ENCODE measurements at regions not wholly inside any gene's neighbourhood (a gene's known extent, or its start where the extent isn't known, plus 50 kb on each side); places are given as distances from the start of the nearest gene placed in this dataset.

DNA sequence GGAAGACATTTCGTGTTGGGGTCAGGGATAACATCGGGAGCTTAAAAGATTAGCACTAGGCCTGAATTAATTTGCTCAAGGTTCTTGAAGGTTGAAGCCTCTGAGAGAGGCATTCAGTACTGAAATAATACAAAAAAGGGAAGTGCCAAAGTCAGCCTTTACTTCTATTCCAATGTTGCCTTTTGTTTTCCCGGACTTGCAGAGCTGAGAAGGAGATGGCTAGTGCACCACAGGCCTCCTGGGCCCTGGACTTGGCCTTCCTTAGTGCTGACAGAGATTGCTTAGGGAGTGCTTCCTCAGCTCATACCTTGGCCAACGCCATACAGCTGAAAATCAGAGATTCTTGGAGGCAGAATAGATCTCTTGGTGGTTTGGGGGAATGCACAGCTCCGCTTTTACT is 333.6 kb upstream of the TBL1XR1 start:
- DNase-seq (ENCODE audit: low read depth, low spot score): no peak

DNA sequence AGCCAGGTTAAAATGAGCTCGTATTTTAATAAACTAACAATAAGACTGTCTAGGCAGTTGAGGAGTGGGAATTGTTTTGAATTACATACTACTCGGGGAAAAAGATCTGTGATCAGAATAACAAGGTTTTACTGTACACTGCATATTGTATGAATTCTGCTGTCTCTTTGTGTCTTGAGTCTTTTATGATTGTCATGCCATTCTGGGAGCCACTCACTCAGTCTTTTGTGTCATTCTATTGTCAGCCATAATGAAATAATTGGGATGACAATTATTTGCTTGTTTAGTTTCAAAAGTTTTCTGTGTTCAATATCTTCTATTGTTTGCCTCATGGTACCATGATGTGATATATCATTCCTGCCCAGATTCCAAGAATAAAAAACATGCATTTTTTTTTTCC is 339.6 kb upstream of the TBL1XR1 start:
- no peak for DNase-seq (ENCODE audit: low read depth, low spot score)

- no peak for DNase-seq (ENCODE audit: low read depth, low spot score)
Observed at GRCh38 chr3:177537612-177538011, 340.3 kb upstream of the TBL1XR1 start.

DNA sequence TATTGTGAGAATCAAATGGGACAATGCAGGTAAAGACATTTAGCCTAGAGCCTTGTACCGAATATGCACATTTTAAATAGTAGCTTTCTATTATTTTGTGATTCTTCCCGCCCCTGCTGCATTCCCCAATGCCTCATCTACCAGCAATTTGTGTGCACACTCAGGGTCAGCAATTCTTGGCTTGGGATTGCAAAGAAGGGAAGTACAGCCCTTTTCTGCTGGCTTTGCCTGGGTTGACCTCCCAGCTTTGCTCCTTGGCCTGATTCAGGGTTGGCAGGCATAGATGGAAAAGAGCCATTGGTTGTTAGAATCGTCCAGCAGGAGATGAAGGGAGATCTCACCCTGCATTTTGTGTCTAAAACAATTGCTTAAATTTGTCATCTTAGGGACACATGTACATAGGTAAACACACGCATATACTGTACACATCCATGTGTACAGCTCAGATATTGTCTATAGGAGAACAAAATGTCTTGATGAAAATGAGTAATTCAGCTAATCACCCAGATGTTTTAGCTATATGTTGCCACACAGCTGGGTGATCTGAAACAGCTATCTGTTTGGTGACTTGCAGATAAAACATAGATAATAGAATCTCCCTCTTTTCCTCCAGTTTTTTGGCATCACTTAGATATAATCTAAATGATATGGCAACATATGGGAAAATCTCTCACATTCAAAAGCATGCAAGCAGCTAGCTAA is 340.9 kb upstream of the TBL1XR1 start:
- no peak for DNase-seq (ENCODE audit: low read depth, low spot score)

DNA sequence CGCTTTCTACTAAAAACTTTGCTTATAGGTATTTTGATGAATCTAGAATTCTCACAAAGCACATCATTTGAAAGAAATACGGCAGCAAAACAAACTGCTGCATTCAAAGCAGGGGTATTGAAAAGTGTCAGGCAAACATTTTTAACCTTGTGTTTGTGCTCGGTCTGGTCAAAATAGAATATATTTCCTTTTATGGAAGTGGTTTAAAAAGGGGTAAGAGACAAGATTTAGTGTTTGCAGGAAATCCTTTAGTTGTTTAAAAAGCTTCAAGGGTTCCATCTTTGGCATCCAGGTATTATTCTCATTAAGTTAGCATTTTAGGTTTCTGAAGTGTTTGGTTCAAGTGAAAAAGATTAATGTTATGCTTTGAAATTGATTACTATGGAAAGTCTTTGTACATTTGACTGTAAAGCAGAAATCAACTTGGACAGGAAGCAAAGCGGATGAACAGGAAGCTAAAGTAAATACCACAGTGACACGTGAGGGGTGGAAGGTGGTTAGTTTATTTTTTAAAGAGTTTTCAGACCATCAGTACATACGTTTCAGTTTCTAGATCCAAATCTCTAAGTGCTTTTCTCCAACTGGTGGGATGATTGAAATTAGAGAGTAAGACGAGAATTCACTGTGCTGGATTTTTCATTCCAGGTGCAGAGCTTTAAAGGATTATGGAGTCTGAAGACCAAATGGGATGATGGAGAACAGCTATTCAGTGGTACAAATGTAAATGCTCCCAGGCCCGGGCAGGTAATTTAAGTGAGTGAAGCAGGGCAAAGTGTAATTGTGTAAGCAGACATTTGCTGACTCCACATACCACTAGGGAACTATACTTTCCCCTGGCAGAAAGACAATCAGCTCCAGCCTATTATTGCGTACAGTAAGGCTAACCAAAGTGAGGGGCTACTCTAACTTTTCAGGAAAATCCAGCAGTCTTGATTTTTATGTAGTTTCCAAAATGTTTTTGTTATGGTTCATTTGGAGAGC is 341.8 kb upstream of the TBL1XR1 start:
- DNase-seq (ENCODE audit: low read depth, low spot score): peak; percentile 10

DNA sequence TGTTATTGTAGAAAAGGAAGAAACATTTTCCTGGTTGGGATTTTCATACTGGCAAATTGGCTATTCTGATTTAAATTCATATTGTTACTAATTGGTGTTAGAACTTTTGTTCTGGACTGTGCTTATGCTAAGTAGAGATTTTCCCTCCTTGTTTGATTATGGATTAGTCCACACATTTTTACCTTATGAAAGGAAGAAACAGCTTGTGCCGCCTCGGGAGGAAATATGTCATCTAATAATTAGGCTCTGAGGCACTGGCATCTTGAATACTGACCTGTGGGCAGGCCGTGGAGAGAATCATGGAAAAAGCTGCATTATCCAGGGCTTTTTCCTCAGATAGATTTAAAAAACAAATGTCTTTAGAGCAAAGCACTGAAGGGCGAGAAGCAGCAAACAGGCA is 344.3 kb upstream of the TBL1XR1 start:
- DNase-seq (ENCODE audit: low read depth, low spot score): no peak

DNA sequence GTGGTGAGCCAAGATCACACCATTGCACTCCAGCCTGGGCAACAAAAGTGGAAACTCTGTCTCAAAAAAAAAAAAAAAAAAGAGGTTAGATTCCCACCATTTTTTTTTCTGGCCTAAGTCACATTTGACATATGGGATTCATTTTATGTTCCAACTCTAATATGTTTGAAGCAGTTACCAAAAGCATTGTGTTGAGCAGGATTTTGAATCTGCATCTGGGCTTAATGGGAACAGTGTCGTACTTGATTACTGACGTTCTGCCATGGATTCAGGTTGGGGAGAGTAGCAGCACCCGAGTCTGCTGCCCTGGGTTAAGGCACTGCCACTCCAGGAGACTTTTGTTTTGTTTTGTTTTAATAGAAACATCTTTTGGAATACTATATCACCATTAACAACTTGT is 348.7 kb upstream of the TBL1XR1 start:
- no peak for DNase-seq (ENCODE audit: low read depth, low spot score)

GRCh38 chr3:177547711-177548350 is 350.5 kb upstream of the TBL1XR1 start:
- no peak for DNase-seq (ENCODE audit: low read depth, low spot score)

DNA sequence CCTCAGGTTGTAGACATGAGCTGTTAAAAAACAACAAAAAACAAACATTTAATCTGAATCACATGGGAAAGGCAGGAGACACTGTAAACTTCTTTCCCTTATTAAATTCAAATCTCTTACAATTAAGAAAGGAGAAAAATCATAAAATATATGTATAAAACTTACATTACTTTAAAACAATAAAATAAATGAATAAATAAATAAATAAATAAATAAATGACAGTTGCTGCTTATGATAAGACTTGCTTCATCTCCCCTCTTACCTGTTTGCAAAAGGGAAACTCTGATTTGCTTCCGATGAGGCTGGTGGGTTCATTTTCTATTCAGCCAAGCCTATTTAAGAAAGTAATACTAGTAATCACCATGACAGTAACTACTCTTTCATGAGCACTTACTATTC is 353.4 kb upstream of the TBL1XR1 start:
- DNase-seq (ENCODE audit: low read depth, low spot score): no peak

- DNase-seq (ENCODE audit: low read depth, low spot score): no peak
Observed at GRCh38 chr3:177551431-177551836, 354.2 kb upstream of the TBL1XR1 start.

DNA sequence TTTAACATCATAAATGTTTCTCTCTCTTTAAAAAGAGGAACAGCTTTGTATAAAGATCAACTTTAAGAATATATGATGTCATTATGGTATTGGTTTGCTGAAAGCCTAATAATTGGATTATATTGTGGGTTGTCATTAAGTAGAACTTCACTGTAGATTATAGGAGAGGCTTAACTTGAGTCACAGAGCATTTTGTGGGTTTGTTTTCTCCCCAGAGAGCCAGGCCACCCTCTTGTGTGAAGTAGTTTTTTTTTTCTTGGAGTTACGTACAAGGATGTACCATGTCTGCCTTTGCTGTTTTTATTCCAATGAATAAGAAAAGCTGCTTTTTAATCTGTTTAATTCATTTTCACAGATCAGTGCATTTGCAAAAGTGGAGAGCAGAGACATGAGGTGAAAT is 354.8 kb upstream of the TBL1XR1 start:
- DNase-seq (ENCODE audit: low read depth, low spot score): no peak

GRCh38 chr3:177553012-177553411 is 355.7 kb upstream of the TBL1XR1 start:
- no peak for DNase-seq (ENCODE audit: low read depth, low spot score)

DNA sequence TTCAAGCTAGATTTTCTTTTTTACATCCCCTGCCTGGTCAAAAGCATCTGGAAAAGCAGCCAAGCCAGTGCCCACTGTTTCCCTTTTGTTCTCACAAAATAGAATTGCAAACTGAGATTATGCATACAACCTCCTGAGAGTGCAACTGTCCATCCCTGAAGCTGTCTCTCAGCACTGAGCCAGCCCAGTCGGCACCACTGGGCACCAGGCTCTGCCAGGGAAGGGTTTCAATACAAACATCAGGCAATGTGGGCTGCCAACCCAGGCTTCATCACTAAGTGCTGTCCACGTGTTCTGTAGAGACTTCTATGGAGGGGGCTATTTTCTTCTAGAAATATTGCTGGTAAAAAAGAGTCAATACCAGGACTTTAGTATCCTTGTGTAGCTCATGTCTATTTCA is 356.3 kb upstream of the TBL1XR1 start:
- no peak for DNase-seq (ENCODE audit: low read depth, low spot score)

DNA sequence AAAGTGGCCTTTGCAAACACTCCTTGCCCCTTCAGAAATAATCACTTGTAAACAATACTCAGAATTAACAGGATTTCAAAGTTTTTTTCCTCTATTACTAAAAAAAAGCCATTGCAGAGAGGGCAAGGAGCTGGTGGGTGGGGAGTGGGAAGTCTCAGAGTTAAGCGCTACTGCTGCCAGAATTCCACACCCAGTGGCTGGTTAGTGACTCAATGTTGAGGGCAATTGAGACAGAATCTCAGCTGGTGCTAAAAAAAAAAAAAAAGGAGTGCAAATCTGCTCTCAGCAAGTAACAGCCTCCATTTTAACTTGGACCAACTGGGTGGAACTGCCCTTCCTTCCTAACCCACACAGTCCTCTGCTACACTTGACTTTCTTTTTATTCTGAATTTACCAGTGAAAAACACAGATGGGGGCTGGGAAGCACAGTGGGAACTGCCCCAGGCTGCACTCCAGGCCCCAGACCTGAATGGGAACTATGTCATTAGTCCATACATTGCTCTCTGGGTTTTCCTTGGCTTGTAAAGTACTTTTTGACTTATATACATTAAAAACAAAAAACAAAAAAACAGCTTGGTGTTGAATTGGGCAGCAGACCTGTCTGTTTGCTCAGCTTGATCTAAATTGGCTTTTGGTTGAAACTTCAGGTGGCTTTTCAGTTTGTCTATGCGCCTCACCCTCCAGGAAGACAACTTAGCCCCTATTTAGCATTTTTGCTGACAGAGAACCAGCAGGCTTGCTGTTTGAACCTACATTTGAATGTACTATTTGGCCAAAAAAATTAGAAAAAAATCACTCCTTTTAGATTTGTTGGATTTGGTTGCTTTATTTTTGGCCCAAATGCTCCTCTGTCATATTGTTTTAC is 357.8 kb upstream of the TBL1XR1 start:
- no peak for DNase-seq (ENCODE audit: low read depth, low spot score)

DNA sequence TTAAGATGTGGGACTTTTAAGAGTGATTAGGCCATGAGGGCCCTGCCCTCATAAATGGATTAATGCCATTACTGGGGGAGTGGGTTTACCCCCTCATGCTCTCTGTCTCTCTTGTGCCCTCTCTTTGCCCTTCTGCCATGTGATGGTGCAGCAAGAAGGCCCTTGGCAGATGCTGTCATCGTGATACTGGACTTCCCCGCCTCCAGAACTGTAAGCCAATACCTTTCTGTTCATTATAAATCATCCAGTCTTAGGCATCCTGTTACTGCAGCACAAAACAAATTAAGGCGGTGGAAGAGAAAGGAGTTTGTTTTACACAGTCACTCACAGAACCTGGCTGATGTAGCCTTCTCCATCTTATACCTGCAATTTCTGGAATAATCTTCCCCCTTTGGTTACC is 360.3 kb upstream of the TBL1XR1 start:
- DNase-seq (ENCODE audit: low read depth, low spot score): no peak

DNA sequence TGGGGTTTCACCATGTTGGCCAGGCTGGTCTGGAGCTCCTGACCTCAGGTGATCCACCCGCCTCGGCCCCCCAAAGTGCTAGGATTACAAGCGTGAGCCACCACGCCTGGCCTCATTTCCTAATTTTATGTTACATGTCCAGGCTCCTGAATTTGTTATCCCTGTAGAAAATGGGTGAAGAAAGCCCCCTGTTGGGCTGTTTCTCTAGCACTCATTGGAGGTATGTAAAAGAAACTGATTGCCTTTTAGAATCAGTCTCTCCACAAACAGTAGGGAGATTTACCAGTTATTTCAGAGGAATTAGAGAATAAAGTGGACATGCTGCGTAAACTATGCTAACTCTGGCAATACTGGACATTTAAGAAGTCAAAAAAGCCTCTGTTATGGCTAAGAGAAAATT is 364.1 kb upstream of the TBL1XR1 start:
- DNase-seq (ENCODE audit: low read depth, low spot score): no peak

DNA sequence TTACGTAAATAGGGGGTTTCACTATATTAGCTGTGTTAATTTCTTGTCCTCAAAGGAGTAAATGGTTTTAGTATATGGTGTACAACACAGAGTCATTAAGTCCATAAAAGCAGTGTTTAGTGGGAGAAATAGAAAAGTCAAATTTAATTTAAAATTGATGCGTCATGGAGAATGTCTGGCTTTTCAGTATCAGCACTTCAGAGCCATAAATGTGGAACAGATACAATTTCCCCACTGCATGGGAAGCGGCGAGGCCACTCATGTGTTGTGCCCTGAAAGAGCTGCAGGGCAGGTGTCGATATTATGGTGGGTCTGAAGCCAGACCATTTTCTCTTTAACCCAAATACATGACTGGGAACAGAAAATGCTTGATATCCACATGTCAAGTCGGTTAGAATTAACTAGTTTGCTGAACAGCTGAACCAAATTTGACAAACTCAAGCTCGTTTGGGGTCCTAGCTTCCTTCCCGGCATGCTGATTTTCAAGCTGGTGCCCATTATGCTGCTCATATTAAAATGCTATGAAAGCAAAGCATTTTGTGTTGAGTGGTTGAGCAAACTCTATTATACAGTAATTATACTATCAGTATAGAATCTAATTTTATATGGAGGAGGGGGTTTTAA is 364.6 kb upstream of the TBL1XR1 start:
- no peak for DNase-seq (ENCODE audit: low read depth, low spot score)

- DNase-seq (ENCODE audit: low read depth, low spot score): no peak
Observed at GRCh38 chr3:177563243-177563780, 366.0 kb upstream of the TBL1XR1 start.

DNA sequence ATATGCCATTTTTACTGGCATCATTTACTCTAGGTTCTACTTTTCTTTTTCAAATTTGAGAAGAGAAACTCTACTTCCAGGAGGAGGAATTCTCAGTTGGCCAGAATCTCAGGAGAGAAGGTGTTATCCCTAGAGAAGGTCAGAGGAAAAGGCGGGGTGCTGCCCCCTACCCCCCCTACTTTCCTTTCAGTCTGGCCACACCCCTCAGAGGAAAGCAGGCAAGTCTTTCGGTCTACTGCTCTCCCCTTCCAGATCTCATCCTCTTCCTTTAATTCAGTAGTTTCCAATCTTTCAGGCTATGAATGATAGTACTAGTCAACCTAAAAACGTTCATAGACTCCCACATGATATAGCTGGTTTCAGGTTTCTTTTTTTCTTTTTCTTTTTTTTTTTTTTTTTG is 366.5 kb upstream of the TBL1XR1 start:
- no peak for DNase-seq (ENCODE audit: low read depth, low spot score)

GRCh38 chr3:177565981-177566380 is 368.7 kb upstream of the TBL1XR1 start:
- no peak for DNase-seq (ENCODE audit: low read depth, low spot score)

- DNase-seq (ENCODE audit: low read depth, low spot score): no peak
Observed at GRCh38 chr3:177567833-177568232, 370.6 kb upstream of the TBL1XR1 start.

Data from activated CD4-positive, CD25-positive, alpha-beta regulatory T cell treated with anti-CD3 and anti-CD28 coated beads, Interleukin-2, amount 50 U/mL, for 16 hours (primary cell).